GM19438 (cell line): ENCODE measurements at regions not wholly inside any gene's neighbourhood (a gene's known extent, or its start where the extent isn't known, plus 50 kb on each side); places are given as distances from the start of the nearest gene placed in this dataset.

Source experiments
- ATAC-seq: cut with Tn5 transposase; IDR thresholded peaks from one replicate; pipeline ENCODE4 v1.9.1; 2021; ENCODE audit warnings: low read depth; ENCODE audit not compliant: unreplicated experiment

DNA sequence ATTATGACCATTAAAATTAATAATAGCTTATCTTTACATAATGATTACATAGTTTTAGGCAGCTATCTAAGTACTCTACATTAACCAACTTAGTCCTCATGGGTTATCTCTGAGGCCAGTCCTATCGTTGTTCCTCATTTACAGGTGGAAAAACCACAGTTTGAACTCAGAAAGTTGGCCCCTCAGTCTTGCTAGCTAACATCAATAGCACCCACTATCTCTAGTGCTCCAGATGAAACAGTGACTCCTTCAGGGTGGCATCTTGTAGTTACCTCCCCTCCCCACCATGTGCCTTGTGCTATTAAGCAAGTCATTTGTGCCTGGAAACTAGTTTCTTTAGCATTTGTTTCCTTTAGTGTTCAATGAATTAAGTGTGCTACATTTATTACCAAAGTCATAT is 1086.7 kb downstream of the EFNB2 start:
- no peak for ATAC-seq

DNA sequence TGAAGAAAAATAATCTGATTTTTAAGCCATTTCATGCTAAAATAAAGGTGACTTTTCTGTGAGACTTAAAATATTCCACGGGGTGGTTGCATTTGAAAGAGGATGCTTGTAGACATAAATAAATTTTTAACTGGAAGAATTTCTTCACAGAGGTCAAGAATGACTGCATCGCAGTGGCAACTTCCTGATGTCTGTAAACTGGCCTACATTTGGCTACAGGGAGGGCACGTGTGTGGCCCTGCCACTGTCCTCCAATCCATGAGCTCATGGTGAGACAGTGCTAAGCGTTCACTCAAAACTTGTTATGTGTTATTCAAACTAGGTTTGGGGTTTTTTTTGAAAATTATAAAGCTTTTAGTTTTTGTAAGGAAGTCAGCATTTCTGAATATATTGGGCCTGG is 1089.3 kb downstream of the EFNB2 start:
- no peak for ATAC-seq

DNA sequence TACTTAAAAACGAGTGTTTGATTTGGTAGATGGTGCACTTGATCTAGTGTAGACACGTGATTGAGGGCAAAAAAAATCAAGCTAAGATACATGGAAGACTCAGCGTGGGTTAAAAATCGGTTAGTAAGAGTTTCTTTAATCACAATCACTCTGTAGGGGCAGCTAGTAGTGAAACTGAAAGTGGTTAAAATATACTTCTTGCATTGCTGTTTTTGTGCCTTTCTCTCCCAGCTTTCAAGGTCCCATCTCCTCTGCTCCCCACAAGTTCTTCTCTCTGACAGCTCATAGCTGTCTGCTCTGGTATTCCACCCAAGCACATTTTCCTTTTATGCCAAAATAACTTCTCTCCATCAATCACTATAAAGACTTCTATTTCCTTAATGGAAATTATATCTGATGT is 1089.7 kb downstream of the EFNB2 start:
- no peak for ATAC-seq

DNA sequence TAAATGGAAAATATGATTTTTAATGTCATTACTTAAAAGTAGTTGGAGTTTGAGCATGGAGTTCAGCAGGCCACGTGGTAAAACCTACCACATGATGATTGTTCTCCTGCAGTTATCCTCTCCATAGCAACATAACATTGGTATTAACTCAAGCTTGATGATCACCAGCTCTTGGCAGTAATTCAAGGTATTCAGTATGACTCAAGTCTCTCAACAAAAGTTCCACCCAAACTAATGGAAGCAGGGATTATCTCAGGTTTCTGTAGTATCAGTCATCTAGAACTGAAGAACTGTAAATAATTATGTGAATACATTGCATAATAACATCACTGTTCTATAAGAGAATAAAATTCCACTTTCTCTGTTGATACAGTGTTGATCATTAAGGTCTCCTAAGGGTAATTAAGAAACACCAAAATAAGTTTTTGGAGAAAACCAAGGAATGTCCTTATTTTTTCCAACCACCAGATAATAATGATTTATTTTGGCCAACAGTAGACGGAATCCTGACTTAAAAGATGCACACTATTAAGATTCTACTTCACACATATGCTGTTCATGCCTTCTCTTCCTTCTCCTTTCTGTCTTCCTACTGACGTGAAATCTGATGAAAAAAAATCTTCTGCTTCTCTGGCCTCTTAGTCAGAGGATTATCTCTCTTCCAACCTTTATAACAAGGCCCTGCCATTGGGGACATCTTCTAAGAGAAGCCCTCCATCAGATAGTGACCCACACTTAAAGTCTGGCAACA is 1092.3 kb downstream of the EFNB2 start:
- ATAC-seq: no peak

DNA sequence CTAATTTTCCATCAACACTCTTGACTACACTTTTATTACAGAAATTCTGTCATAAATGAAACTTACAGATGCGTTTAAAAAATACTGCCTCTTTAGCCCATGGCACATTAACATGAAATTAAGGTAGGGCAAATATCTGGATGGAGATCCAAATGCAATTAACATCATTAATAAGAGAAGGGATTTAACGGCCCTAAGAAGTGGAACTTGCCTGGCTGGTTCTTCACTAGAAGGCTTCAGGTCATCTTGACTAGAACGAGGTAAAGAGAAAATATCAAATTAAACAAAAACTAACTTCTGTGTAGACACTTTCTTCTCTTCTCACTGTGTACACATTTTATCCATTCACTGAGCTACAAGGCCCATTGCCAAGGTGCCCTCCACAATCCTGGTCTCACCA is 1093.4 kb downstream of the EFNB2 start:
- ATAC-seq: no peak

DNA sequence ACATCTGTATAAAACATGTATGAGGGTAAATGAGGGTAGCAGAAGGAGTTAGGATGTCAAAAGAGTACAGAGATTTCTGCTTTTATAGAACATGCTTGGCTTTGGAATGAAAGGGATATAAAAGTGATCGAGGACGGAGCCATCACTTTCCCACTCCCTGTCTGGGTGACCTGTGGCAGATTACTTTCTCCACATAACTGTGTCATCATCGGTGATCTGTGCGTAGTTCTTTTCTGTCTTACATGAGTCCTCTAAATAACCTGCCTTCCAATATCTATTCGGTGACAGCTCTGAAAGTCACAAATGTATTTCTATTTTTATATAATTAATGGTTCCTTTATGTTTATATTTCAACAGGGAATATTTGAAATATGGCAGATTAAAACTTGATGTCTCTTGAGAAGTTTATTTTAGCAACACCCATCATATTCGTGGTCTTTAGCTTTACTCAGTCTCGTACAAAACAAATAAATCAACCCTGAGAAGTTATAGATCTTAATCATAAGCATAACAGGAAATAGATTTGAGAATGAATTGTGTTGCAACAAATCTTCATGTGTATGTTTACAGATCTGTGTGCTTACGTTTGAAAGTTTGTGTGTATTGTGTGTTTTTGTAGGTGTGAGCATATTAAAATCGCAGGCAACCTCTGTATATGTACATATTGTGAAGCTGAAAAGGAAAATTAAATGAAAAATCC is 1094.3 kb downstream of the EFNB2 start:
- ATAC-seq: no peak

DNA sequence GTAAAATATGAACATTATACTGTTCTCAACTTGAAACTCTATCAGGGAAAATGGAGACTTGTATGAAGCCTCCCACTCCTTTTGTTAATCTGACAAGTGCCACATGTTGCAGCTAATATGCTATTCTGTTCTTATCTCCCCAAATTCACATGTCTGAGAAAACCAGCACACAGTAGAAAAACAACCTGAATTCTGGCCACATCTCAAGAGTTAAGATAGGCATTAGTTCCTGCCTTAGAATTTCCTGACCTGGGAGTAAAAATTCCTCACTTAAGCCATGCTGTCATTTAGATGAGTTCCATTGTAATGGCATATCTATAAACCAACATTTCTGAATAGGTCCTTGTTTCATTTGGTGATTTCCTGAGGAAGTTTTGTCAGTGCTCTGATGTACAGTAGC is 1098.5 kb downstream of the EFNB2 start:
- no peak for ATAC-seq

DNA sequence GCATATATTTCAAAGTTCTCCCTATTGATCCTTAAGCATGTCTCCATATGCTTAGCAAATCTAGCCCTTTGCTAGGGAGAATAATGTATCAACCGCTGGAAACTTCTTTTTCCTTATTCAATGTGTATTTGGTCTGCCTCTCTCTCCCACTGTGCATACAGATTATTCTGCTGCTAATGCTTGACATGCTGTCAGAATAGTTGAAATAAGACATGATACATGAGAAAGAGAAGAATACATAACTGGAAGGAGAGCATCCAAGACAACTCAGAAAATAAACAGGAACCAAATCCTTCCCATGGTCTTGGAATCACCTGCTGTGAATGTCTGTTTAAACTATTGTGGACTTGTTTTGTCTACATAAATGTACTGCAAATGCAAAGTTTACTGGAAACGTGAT is 1103.0 kb downstream of the EFNB2 start:
- ATAC-seq: no peak

DNA sequence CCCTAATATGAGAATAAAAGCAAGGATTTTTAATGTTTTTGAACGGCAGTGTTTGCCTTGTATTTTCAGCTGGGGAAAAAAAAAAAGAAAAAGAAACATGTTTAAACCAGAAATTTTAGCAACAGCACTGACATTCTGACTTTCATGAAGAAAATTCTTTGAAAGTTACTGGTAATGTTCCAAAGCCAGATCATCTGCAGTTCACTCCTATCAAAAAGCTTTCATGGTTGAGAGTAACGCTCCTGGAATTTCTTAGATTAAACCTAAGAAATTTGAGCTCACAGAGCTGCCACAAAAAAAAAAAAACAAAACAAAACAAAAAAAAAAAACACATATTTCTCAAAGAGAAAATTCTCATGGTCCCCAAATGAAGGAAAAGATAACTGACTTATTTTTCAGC is 1106.7 kb downstream of the EFNB2 start:
- ATAC-seq: no peak

DNA sequence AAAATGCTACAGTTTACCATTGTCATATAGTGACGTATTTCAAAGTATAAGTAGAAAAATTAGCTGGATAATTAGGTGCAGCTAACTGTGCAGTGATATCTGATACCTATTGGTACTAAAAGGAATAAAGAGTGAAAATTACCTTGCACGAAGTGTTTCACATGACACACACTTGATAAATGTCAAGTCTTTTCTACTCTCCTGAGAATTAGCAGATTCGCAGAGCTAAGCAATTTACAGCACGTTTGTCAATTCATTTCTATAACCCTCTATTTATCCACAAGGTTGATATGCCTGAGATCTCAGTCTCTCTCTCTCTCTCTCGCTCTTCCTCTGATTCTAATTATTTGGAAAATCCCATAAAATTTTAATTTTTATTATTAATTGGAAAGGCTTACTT is 1109.0 kb downstream of the EFNB2 start:
- ATAC-seq: no peak

DNA sequence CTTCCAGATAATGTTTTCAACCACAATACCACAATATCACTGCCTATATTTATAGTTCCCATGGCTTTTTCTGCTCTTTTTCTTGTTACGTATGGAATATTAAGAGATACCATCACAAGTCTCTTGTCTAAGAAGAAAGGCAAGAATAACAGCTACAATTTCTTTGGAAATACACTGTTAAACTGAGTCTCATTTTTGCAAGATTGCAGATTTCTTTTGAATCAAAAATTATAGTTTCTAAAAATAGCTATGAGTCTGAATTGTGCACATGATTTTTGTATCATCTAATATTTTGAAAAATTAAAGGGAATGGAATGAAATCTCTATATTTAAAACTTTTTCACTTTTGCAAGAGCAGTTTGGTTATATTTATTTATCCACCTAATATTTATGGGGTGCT is 1120.8 kb downstream of the EFNB2 start:
- no peak for ATAC-seq

DNA sequence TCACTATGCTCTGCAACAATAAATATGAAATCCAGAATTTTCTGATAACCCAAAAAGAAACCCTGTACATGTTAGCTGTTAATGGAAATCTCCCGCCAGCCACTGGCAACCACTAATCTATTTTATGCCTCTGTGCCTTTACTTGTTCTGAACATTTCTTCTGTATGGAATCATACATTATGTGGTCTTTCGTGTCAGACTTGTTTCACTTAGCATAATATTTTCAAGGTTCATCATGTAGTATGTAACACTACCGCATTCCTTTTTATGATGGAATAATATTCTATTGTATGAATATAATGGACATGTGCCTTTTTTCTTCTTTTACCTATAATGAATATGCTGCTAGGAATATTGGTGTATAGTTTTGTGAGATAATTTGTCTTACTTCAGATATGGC is 1123.3 kb downstream of the EFNB2 start:
- no peak for ATAC-seq

DNA sequence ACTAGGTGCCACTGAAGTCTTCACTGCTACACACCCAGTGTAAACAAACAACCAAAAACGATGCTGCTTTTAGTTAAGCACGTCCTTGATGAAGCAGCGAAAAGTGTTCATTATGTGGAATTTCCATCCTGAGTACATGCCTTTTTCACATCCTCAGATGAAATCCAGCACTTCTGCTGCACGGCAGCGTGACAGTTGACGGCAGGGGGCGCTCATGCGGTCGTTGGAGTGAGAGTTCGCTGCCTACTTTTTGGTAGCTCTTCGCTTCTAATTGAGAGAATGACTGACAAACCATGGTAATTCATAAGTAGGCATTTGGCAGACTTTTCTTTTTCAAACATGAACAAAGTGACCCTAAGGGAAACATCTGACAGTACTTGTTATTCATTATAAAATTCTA is 1124.9 kb downstream of the EFNB2 start:
- ATAC-seq: no peak

DNA sequence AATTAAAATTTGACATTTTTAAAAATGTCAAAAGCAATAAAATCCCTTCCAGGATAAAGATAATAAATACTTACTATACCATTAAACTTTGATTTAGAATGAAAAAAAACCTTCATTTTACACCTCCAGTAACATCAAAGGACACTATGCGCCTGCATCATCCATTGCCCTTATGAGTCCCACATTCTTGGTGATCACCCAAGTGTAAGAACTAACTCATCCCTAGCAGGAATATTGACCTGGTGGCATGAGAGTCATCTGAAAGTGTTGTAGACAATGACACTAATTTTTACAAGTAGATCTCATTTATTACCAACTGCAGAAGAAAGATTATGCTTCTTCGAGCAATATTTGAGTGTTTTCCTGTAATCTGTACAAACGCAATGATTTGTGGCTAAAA is 1128.9 kb downstream of the EFNB2 start:
- no peak for ATAC-seq

DNA sequence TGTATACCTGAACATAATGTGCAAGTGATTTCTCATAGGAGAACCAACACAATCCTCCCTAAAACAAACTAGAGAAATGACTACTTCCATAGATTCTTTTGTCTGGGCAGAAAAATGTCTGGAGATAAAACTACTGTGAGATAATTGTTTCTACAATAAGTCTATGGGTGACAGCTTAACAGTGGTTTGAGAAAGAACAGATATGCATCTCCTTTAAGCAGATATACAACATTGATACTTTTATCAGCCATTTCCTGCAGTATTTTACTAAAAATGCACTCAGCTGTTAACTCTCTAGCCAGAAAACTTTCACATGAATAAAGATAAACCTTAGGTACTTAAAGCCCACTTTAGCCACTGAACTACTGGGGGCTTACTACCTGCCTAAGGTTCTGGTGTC is 1132.4 kb downstream of the EFNB2 start:
- ATAC-seq: no peak

DNA sequence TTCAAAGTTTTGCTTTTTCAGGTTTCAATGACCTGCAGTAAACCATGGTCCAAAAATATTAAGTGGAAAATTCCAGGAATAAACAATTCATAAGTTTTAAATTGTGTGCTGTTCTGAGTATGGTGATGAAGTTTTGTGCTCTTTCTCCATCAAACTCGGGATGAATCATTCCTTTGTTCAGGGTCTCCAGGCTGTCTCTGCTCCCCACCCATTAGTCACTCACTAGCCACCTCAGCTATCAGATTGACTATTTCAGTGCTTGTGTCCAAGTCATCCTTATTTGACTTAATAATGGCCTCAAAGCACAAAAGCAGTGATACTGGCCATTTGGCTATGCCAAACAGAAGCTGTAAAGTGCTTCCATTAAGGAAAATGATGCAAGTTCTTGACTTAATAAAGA is 1140.4 kb downstream of the EFNB2 start:
- ATAC-seq: no peak

DNA sequence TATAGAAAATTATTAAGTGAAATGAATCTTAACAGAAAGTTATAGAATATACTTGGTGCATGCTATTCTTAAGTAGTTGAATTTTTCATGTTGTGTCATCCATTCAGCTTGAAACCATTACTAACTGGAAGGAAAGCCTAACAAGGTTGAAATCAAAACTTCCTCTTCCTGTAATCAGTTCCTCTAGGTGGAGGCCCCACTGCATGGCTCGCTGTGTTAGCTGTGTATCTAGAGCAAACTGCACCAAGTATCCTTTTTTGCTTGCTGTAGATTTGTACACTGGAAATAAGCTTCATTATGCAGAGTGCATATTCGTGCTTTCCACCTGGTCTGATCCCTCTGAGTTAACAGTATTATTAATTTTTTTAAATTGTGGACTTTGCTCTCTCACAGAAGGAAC is 1146.1 kb downstream of the EFNB2 start:
- no peak for ATAC-seq

DNA sequence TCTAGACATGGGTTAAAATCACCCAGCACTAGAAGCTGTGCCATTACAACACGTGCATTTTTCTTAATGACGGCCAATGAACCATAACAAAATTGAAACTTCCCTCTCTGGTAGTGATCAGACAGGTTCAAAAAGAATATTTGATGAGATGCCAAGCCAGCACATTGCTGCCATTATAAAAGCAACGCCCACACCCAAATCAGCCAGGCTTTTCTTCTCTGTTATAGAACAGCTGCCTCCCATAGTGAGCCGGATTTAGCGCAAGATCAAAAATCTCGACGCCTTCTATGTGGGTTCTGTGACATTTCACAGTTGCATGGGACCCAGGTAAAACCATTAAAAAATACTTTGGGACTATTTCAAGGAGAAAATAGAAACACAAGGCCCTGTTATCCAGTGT is 1158.0 kb downstream of the EFNB2 start:
- no peak for ATAC-seq

DNA sequence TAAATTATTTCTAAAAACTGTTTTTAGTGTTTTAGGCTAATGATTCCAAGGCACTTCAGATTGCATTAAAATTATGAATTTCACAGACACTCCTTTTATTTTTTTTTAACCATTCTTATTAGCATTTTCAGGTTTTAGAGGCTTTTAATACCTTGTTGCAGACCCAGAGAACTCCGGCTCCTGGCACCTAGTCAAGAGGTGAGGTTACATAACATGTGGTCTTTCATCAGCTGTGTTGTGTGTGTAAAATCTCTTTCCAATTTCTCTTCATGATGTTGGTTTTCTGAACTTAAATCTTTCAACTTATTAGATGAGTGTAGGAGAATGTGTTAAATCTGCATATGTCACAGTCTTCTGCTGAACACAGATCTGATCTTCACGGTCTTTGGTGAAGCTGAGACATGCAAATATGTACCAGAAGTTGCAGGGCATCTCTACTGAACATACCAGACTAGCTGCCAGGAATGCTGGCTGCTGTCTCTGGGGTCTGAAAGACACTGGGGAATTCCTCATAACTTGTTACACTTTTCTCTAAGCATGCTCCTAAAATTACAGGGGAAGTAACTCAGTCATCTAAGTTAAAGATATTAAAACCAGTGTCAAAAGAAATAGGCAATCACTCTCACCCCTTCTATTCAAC is 1165.3 kb downstream of the EFNB2 start:
- ATAC-seq: no peak

DNA sequence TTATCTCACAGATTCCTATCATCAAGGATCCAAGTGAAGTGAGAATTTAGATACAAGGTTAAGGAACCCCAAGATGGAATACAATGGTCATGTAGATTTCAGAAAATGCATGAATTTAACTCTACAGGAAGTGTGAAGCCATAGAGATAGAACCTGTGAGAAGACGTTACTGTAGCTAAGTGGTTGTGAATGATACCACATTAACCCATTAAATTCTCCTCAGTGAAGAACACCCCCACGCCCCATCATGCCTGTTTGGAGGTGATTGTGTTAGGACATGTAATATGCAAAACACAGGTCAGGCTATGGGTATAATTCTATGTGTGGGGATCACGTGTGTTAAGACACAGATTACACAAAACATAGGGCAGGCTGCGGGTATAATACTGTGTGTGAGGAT is 1166.7 kb downstream of the EFNB2 start:
- no peak for ATAC-seq

DNA sequence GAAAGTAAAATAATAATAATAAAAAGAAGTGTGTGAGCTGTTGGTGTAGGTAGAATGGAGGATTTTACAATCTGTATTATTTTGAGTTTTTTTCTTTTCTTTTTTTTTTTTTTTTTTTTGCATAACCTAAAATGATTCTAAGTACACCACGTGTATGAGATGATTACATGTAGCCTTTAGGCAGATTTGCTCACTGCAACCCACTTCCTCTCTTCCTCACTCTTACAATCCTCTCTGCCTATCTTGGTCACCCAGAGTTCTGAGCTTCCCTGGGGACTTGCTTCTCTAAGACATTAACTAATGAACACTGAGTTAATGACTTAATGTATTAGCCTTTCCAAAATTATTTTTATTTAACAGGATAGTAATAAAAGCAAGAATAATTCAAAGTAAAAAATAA is 1169.6 kb downstream of the EFNB2 start:
- no peak for ATAC-seq

DNA sequence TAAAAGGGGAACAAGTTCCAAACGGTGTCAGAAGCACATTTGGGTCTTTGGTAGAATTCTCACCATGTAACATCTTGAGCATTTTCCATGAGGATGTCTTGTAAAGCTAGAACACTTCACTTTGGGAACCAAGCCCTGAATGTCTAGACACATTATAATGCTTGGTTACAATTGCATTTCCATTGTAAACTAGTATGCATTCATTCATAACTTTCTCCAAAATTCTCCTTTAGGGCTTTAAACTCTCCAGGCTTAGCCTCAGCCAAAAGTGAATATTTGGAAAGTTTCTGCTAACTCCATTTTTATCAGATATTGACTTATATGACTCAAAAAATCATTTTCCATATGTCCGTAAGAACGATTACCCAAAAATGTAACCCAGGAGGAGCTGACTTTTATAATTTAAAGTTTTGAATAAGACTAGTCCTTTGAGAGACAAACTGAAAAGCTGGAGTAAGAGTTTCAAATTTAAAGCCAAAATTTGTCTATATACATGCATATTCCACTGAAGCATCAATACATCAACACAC is 1170.4 kb downstream of the EFNB2 start:
- no peak for ATAC-seq
